H1 (cell line): ENCODE measurements at regions not wholly inside any gene's neighbourhood (a gene's known extent, or its start where the extent isn't known, plus 50 kb on each side); places are given as distances from the start of the nearest gene placed in this dataset.

Experiments
- CTCF ChIA-PET: fragments of 300-600 bp; sonication (Branson Sonifier 250); formaldehyde crosslinking; loops from one replicate; lab custom pipeline; 2021; ENCODE audit not compliant: partially characterized antibody; lab: Charles Lee
- POLR2A ChIA-PET: fragments of 300-600 bp; sonication (Branson Sonifier 250); formaldehyde crosslinking; loops from one replicate; lab custom pipeline; 2021; ENCODE audit warnings: inconsistent platforms; ENCODE audit not compliant: partially characterized antibody; lab: Charles Lee
- DNase-seq, 2 experiments: peaks; one replicate each; pipeline versions ENCODE4 v3.0.0 to v3.0.0-alpha.2; 2010 to 2022; ENCODE audit warnings: low spot score in 2 of 2, low read depth in 1 of 2, mixed read lengths in 1 of 2
- FAIRE-seq: peaks from 2 replicates; lab custom pipeline; 2011; peaks lifted over from hg19 to GRCh38; lab: Jason Lieb, UNC
- H2AFZ ChIP-seq: 2 replicates; pipeline ENCODE4 v1.8.1; 2012; ENCODE audit warnings: low read length, inconsistent platforms
- H2AK5ac ChIP-seq: 2 replicates; pipeline ENCODE4 v1.6.1; 2013; ENCODE audit warnings: low read depth, low read length
- H2BK120ac ChIP-seq: replicated peaks from 2 replicates; pipeline ENCODE3; 2013; ENCODE audit warnings: low read depth, low read length, inconsistent platforms
- H2BK12ac ChIP-seq: 2 replicates; pipeline ENCODE4 v1.6.1; 2013; ENCODE audit warnings: low read depth, low read length
- H2BK15ac ChIP-seq: 2 replicates; pipeline ENCODE4 v1.6.1; 2013; ENCODE audit warnings: low read length
- H2BK20ac ChIP-seq: 2 replicates; pipeline ENCODE4 v1.6.1; 2013; ENCODE audit warnings: low read length
- H2BK5ac ChIP-seq: 2 replicates; pipeline ENCODE4 v1.6.1; 2013; ENCODE audit warnings: low read depth, low read length
- H3K14ac ChIP-seq: 2 replicates; pipeline ENCODE4 v1.6.1; 2013; ENCODE audit warnings: inconsistent platforms; ENCODE audit not compliant: insufficient read length
- H3K18ac ChIP-seq: 2 replicates; pipeline ENCODE4 v1.6.1; 2013; ENCODE audit warnings: low read length; ENCODE audit errors: extremely low read depth
- H3K23ac ChIP-seq: 2 replicates; pipeline ENCODE4 v1.6.1; 2013; ENCODE audit warnings: inconsistent platforms; ENCODE audit not compliant: insufficient read length
- H3K23me2 ChIP-seq: 2 replicates; pipeline ENCODE4 v1.6.1; 2013; ENCODE audit warnings: low read depth, low read length
- H3K27ac ChIP-seq: 2 replicates; pipeline ENCODE4 v1.6.1; 2011; ENCODE audit warnings: low read depth, low read length, inconsistent platforms
- H3K27me3 ChIP-seq, 4 experiments: replicated peaks in 1 of 4; 1 replicate in 1 of 4; 2 replicates in 3 of 4; pipeline versions ENCODE4 v1.6.1 to v1.8.1; 2011 to 2013; ENCODE audit warnings: low read length in 3 of 4, mild to moderate bottlenecking in 3 of 4, inconsistent platforms in 2 of 4, mixed read lengths in 2 of 4, moderate library complexity in 1 of 4; ENCODE audit not compliant: control insufficient read depth in 3 of 4, insufficient read depth in 3 of 4; ENCODE audit errors: extremely low read depth in 1 of 4
- H3K36me3 ChIP-seq, 4 experiments: 2 replicates each; pipeline versions ENCODE4 v1.6.1 to v1.8.1; 2011 to 2013; ENCODE audit warnings: mild to moderate bottlenecking in 4 of 4, low read length in 3 of 4, moderate library complexity in 2 of 4, control low read depth in 1 of 4, inconsistent platforms in 1 of 4; ENCODE audit not compliant: insufficient read depth in 4 of 4, control insufficient read depth in 2 of 4
- H3K4ac ChIP-seq: replicated peaks from 2 replicates; pipeline ENCODE3; 2013; ENCODE audit warnings: low read length, low read depth, mixed read lengths, inconsistent platforms; ENCODE audit not compliant: insufficient read length
- H3K4me1 ChIP-seq, 4 experiments: replicated peaks in 1 of 4; 1 replicate in 1 of 4; 2 replicates in 3 of 4; pipeline versions ENCODE4 v1.6.1 to v1.8.1; 2011 to 2013; ENCODE audit warnings: low read length in 3 of 4, inconsistent platforms in 2 of 4, mixed read lengths in 1 of 4; ENCODE audit not compliant: insufficient read depth in 4 of 4, control insufficient read depth in 3 of 4
- H3K4me2 ChIP-seq, 2 experiments: 2 replicates each; pipeline versions ENCODE4 v1.6.1 to v1.8.1; 2011 to 2013; ENCODE audit warnings: low read depth in 2 of 2, low read length in 2 of 2, control low read depth in 1 of 2, inconsistent platforms in 1 of 2, mild to moderate bottlenecking in 1 of 2; ENCODE audit not compliant: insufficient read depth in 1 of 2
- H3K4me3 ChIP-seq, 4 experiments: fragments of 200-600, 300-600 bp in 1 of 4; sonication (generic), shearing (Covaris generic), sonication (Bioruptor Twin) in 1 of 4; 2 replicates each; pipeline versions ENCODE4 v1.5.1 to v1.8.1; 2011 to 2016; ENCODE audit warnings: low read length in 4 of 4, low read depth in 3 of 4, control low read depth in 2 of 4, inconsistent platforms in 2 of 4, mild to moderate bottlenecking in 2 of 4, mixed read lengths in 1 of 4, moderate library complexity in 1 of 4; ENCODE audit not compliant: insufficient read depth in 2 of 4; ENCODE audit errors: extremely low read depth in 1 of 4
- H3K56ac ChIP-seq: replicated peaks from 2 replicates; pipeline ENCODE3; 2013; ENCODE audit warnings: low read depth, mild to moderate bottlenecking, mixed read lengths, low read length, inconsistent platforms; ENCODE audit not compliant: insufficient read length
- H3K79me1 ChIP-seq: 2 replicates; pipeline ENCODE4 v1.6.1; 2013; ENCODE audit warnings: low read depth, low read length, control low read depth
- H3K79me2 ChIP-seq, 2 experiments: 2 replicates each; pipeline versions ENCODE4 v1.6.1 to v1.8.1; 2012 to 2013; ENCODE audit warnings: low read length in 2 of 2, mild to moderate bottlenecking in 2 of 2, inconsistent platforms in 1 of 2; ENCODE audit not compliant: insufficient read depth in 2 of 2, control insufficient read depth in 1 of 2
- H3K9ac ChIP-seq, 4 experiments: replicated peaks in 1 of 4; 1 replicate in 1 of 4; 2 replicates in 3 of 4; pipeline versions ENCODE4 v1.6.1 to v1.8.1; 2011 to 2013; ENCODE audit warnings: low read depth in 3 of 4, low read length in 3 of 4, control low read depth in 2 of 4, mild to moderate bottlenecking in 2 of 4, moderate library complexity in 2 of 4, inconsistent platforms in 1 of 4; ENCODE audit errors: extremely low read depth in 1 of 4
- H3K9me3 ChIP-seq, 2 experiments: 2 replicates each; pipeline versions ENCODE4 v1.6.1 to v1.8.1; 2012 to 2013; ENCODE audit warnings: mild to moderate bottlenecking in 2 of 2, moderate library complexity in 2 of 2, control low read depth in 1 of 2, inconsistent platforms in 1 of 2, low read depth in 1 of 2, low read length in 1 of 2, mixed read lengths in 1 of 2; ENCODE audit not compliant: insufficient read depth in 2 of 2
- H4K20me1 ChIP-seq, 2 experiments: replicated peaks in 1 of 2; 2 replicates each; pipeline versions ENCODE3 to v1.8.1; 2011 to 2013; ENCODE audit warnings: inconsistent platforms in 2 of 2, low read length in 2 of 2, mild to moderate bottlenecking in 1 of 2; ENCODE audit not compliant: insufficient read depth in 2 of 2, control insufficient read depth in 1 of 2
- H4K5ac ChIP-seq: 2 replicates; pipeline ENCODE4 v1.6.1; 2013; ENCODE audit warnings: low read length, low read depth, mixed read lengths, inconsistent platforms; ENCODE audit not compliant: insufficient read length
- H4K8ac ChIP-seq: 2 replicates; pipeline ENCODE4 v1.8.0; 2013; ENCODE audit warnings: mild to moderate bottlenecking, moderate library complexity, low read length, inconsistent platforms; ENCODE audit not compliant: insufficient read depth; ENCODE audit errors: extremely low read depth
- H4K91ac ChIP-seq: replicated peaks from 2 replicates; pipeline ENCODE3; 2013; ENCODE audit warnings: low read length, mixed read lengths, inconsistent platforms; ENCODE audit not compliant: insufficient read length
- POU5F1 ChIP-seq: IDR thresholded peaks from 2 replicates; pipeline ENCODE4 v1.6.1; 2011; ENCODE audit warnings: low read depth, mild to moderate bottlenecking, low read length, moderate library complexity
- TF ChIP-seq, protein P1 (sequence below): fragments of 300-600 bp; sonication (generic); IDR thresholded peaks from 2 replicates; pipeline ENCODE4 v1.7.1; 2012; ENCODE audit warnings: low read length, moderate library complexity, mild to moderate bottlenecking, inconsistent platforms; ENCODE audit not compliant: insufficient replicate concordance

DNA sequence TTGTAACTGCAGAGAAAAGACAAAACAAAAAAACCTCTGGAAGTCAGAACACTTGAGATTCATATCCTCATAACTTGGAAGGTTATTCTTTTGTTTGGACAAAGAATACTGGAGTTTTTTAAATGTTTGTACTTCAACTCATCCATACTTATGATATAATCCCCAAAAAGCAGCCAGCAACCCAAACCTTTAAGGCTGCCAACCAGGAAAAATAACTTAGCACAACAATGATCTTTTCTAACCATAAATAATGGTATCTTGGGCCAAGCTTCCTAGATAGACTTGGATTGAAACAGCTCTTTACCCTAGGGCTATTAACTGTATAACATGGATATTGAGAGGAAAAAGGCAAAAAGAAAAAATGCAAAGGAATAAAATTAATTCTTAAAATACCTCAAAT, 335.1 kb downstream of the LTN1 start:
- H4K20me1 ChIP-seq, result no peaks in the 10 kb centered on the region
- H3K36me3 ChIP-seq, result no peaks in the 10 kb centered on the region
- no peaks in the 10 kb centered on the region for H3K9me3 ChIP-seq
- no peak overlapping the region for H3K14ac ChIP-seq
- H3K4me2 ChIP-seq, result no peak overlapping the region
- no peak overlapping the region for H3K9ac ChIP-seq
- H4K91ac ChIP-seq, result no peak overlapping the region
- H2BK5ac ChIP-seq, result no peak overlapping the region
- no peak overlapping the region for H3K18ac ChIP-seq
- H3K4me3 ChIP-seq, result no peak overlapping the region
- H2BK20ac ChIP-seq, result no peak overlapping the region
- no peak overlapping the region for H2AFZ ChIP-seq
- H2AK5ac ChIP-seq, result no peak overlapping the region
- no peaks in the 10 kb centered on the region for H3K23me2 ChIP-seq
- no peaks in the 10 kb centered on the region for H3K4me1 ChIP-seq
- no peak overlapping the region for H4K8ac ChIP-seq
- CTCF ChIA-PET, result no interaction called here
- no peaks in the 10 kb centered on the region for H3K79me1 ChIP-seq
- H2BK12ac ChIP-seq, result no peak overlapping the region
- H4K5ac ChIP-seq, result no peak overlapping the region
- no peak overlapping the region for H2BK120ac ChIP-seq
- no peaks in the 10 kb centered on the region for H3K79me2 ChIP-seq
- no peak overlapping the region for H3K56ac ChIP-seq
- H2BK15ac ChIP-seq, result no peak overlapping the region
- no peak for FAIRE-seq
- POLR2A ChIA-PET, result no interaction called here
- DNase-seq, result no peak
- no peak overlapping the region for H3K4ac ChIP-seq
- H3K27me3 ChIP-seq, result no peaks in the 10 kb centered on the region
- H3K23ac ChIP-seq, result no peak overlapping the region
- H3K27ac ChIP-seq, result no peak overlapping the region
- no peak for TF ChIP-seq POU5F1
- TF ChIP-seq, protein P1, sequence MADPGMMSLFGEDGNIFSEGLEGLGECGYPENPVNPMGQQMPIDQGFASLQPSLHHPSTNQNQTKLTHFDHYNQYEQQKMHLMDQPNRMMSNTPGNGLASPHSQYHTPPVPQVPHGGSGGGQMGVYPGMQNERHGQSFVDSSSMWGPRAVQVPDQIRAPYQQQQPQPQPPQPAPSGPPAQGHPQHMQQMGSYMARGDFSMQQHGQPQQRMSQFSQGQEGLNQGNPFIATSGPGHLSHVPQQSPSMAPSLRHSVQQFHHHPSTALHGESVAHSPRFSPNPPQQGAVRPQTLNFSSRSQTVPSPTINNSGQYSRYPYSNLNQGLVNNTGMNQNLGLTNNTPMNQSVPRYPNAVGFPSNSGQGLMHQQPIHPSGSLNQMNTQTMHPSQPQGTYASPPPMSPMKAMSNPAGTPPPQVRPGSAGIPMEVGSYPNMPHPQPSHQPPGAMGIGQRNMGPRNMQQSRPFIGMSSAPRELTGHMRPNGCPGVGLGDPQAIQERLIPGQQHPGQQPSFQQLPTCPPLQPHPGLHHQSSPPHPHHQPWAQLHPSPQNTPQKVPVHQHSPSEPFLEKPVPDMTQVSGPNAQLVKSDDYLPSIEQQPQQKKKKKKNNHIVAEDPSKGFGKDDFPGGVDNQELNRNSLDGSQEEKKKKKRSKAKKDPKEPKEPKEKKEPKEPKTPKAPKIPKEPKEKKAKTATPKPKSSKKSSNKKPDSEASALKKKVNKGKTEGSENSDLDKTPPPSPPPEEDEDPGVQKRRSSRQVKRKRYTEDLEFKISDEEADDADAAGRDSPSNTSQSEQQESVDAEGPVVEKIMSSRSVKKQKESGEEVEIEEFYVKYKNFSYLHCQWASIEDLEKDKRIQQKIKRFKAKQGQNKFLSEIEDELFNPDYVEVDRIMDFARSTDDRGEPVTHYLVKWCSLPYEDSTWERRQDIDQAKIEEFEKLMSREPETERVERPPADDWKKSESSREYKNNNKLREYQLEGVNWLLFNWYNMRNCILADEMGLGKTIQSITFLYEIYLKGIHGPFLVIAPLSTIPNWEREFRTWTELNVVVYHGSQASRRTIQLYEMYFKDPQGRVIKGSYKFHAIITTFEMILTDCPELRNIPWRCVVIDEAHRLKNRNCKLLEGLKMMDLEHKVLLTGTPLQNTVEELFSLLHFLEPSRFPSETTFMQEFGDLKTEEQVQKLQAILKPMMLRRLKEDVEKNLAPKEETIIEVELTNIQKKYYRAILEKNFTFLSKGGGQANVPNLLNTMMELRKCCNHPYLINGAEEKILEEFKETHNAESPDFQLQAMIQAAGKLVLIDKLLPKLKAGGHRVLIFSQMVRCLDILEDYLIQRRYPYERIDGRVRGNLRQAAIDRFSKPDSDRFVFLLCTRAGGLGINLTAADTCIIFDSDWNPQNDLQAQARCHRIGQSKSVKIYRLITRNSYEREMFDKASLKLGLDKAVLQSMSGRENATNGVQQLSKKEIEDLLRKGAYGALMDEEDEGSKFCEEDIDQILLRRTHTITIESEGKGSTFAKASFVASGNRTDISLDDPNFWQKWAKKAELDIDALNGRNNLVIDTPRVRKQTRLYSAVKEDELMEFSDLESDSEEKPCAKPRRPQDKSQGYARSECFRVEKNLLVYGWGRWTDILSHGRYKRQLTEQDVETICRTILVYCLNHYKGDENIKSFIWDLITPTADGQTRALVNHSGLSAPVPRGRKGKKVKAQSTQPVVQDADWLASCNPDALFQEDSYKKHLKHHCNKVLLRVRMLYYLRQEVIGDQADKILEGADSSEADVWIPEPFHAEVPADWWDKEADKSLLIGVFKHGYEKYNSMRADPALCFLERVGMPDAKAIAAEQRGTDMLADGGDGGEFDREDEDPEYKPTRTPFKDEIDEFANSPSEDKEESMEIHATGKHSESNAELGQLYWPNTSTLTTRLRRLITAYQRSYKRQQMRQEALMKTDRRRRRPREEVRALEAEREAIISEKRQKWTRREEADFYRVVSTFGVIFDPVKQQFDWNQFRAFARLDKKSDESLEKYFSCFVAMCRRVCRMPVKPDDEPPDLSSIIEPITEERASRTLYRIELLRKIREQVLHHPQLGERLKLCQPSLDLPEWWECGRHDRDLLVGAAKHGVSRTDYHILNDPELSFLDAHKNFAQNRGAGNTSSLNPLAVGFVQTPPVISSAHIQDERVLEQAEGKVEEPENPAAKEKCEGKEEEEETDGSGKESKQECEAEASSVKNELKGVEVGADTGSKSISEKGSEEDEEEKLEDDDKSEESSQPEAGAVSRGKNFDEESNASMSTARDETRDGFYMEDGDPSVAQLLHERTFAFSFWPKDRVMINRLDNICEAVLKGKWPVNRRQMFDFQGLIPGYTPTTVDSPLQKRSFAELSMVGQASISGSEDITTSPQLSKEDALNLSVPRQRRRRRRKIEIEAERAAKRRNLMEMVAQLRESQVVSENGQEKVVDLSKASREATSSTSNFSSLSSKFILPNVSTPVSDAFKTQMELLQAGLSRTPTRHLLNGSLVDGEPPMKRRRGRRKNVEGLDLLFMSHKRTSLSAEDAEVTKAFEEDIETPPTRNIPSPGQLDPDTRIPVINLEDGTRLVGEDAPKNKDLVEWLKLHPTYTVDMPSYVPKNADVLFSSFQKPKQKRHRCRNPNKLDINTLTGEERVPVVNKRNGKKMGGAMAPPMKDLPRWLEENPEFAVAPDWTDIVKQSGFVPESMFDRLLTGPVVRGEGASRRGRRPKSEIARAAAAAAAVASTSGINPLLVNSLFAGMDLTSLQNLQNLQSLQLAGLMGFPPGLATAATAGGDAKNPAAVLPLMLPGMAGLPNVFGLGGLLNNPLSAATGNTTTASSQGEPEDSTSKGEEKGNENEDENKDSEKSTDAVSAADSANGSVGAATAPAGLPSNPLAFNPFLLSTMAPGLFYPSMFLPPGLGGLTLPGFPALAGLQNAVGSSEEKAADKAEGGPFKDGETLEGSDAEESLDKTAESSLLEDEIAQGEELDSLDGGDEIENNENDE, result no peak
